ENCODE measurements at regions not wholly inside any gene's neighbourhood (a gene's known extent, or its start where the extent isn't known, plus 50 kb on each side); places are given as distances from the start of the nearest gene placed in this dataset.
A peak's percentile ranks its signal among the peaks of the same experiment; 100 is the strongest.

GRCh38 chr4:62865261-62865660 lies 1544.0 kb downstream of the TECRL start:
- DNase-seq = no peak

DNA sequence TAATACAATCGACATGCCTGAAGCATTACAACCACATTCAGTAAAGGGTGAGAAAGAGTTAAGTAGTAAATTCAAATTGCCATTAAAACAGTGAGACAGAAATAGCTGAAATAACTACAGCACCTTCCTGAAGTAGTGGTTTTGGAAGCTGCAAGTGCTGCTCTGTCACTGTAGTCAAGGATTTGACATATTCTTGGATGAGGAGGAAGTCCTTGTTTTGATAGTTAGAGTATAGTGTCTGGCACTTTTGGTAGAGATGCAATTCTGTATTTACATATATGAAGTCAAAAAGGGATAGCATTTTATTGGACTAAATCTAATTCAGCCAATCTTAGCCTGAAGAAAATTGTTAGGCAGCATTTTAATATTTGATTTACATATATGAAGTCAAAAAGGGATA lies 1559.6 kb downstream of the TECRL start:
- no peak for DNase-seq

DNA sequence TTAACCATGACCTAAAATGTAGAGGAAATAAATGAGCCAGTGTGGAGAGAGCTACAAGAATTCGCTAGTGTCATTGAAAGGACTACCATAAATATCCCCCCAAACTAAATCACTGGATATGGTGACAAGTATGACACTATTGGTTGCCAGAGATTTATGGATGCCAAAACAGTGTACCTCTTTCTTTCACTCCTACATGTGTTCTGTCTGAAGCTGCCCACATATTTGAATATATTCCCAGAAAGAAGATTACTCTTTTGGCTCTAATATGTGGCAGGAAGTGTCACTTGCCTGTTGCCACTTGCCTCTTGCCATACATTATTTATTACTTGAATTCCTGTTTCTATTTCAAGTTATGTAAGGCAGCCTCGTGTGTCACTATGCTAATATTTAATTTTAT lies 1573.6 kb downstream of the TECRL start:
- DNase-seq = no peak

DNA sequence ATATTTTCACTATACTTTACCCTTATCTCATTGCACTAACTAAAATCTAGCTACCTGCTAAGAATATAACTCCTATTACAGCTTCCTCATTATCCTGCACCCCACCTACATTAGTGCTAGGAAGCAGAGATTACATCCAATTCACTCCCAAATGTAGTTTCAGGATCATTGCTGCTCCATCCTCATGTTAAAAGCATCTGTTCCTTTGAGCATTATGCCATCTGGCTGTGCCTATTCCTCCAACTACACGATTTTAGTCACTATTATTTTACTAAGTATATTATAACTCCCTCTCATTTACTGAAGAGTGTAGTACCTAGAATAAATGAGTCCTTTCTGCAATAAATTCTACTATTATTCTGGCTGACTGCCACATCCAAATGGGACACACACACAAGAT lies 1586.9 kb downstream of the TECRL start:
- DNase-seq = no peak

DNA sequence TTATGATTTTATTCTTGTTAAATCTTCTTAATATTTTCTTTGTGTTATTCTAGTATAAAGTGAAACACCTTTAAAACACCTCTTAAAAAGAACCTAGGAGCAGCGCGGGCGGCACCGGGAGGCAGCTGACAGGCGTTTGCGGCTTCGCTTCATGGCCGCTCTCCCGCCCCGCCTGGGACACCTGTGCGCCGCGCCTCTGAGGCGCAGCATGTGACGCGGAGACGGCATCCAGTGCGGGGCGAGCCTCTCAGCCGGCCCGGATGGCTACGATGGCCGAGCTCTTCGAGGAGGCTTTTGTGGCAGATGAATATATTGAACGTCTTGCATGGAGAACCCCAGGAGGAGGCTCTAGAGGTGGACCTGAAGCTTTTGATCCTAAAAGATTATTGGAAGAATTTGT lies 1592.7 kb downstream of the TECRL start:
- DNase-seq = peak; percentile 6

DNA sequence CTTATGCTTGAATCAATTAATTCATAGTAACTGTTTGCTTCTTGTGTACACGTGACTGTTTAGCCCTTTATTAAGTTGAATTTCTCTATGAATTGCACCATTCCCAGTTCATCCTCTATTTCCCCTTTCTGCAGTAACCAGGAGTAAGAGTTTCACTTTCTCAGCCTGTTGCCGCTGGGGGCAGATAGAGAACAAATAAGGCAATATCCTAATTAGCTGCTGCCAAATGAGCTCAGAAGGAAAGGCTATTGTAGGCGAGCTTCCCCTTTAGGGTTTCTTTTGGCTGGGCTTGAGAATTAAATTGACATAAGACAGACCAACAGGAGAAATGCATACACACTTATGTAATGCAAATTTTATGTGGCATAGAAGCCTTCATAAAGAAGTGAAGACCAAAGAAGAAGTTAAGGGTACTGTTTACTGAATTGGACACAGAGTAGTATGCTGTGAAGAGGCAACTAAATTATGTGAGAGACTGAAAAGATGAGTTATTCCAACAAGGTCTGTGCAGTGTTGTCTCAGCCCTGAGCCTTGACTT lies 1594.7 kb downstream of the TECRL start:
- no peak for DNase-seq

DNA sequence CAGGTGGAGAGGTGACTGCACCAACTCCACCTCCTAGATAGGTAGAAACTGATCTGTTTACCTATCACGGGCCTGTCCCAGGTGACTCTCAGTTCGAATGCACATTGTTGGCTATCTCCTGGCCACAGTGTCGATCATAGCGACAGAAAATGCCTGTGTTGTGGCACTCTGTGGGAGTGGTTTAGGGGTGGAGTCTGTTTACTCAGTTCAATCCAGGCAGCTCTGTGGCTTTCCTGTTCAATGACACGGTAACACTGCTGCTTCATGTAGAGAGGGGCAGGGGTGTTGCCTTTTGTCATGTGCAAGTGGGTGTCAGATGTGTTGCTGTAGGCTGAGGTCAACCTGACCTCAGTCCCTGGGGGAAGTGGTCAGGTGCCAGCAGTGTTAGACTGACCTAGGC lies 1602.4 kb downstream of the TECRL start:
- DNase-seq = no peak

DNA sequence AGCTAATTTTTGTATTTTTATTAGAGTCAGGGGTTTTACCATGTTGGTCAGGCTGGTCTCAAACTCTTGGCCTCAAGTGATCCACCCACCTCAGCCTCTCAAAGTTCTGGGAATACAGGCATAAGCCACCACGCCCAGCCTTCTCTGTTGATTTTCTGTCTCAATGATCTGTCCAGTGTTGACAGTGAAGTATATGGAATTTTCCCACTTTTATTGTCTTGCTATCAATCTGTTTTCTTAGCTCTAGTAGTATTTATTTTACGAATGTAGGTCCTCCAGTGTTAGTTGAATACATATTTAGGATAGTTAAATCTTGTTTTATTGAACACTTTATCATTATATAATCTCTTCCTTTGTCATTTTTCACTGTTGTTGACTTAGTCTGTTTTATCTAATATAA lies 1603.9 kb downstream of the ADGRL3 start:
- no peak for DNase-seq

GRCh38 chr4:62797221-62797620 lies 1597.1 kb downstream of the ADGRL3 start:
- DNase-seq = no peak

GRCh38 chr4:62791386-62791785 lies 1591.3 kb downstream of the ADGRL3 start:
- DNase-seq = no peak

GRCh38 chr4:62771983-62772557 lies 1571.9 kb downstream of the ADGRL3 start:
- DNase-seq = no peak

DNA sequence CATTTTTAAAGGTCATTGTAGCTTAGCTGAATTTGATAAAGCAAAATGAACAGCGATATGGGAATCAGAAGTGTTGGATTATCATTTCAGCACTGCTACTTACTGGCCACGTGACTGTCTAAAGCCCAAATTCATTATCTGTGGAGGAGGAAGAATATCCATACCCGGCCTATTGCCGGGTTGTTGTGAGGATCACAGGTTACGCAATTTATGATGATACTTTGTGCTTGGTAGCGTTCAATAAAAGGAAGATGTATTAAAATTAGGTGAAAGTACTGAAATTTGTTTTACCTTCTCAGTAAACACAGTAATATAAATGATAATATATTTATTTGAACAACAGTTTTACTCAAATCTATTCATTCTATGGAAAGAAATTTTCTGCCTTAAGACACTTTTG lies 1540.2 kb downstream of the ADGRL3 start:
- no peak for DNase-seq

DNA sequence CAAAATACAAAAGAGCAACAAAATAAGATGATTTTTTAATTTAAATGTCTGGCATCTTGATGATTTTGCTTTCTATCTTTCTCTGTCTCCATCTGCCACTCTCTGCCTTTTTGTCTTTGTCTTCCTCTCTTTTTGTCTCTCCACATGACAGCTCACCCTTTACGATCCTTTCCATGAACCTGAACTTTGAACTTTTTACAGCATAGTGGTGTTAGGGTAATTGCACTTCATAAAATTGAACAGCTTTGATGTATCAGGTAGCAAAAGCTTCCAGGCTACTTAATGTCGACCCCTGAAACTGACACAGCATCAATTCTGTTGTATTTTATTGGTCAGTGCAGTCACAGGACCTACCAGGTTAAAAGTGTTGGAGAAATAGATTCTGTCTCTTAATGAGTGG lies 1517.0 kb downstream of the ADGRL3 start:
- DNase-seq = no peak

DNA sequence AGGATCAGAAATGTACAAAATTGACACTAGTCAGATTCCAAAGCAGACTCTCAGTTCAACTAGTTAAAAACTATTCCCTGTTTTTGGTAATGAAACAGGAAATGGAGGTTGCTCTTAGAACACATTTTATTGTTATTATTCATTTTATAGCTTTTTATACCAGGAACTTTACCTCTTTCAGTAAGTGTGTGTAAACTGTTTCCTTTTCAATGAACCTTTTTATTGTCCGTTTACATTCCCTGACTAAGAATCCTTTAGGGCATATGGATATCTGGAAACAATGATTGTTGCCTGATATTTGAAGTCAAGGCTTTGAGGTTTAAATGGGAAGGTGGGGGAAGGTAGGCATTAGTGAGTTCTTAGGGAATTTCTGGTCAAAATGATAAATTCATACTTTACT lies 1511.4 kb downstream of the ADGRL3 start:
- no peak for DNase-seq

- DNase-seq = peak; percentile 38
These were observed 1509.6 kb downstream of the ADGRL3 start for GRCh38 chr4:62709618-62710252.

GRCh38 chr4:62706423-62706822 lies 1506.3 kb downstream of the ADGRL3 start:
- no peak for DNase-seq

DNA sequence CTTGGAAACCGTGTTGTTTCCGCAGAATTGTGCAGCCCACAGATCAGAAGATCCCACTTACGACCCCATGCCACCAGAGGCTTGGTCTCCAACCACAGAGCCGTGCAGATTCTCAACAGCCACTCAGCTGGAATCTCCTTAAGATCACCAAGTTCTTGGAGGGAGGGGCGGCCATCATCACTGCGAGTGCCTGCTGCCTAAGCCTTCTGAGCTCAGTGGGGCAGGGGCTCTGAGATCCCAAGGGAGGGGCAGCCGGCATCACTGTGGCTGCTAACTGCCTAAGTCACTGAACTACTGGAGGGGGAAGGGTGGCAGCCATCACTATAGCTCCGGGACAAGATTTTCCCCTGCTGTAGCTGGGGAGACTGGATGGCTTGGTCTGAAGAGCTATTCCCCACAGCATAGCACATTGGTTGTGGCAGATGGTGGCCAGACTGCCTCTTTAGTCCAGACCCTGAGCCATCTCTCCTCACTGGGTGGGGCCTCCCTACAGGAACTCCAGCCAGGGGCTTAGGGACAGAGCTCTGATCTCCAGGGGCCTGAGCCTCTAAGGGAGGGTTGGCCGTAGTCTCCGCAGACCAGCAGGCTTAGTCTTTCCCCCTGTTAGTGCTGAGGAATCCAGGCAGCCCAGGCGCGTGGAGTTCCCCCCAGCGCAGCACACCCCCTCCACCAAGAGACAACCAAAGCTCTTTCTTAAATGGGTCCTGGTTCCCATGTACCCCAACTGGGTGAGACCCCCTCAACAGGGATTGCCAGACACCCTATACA lies 1483.9 kb downstream of the ADGRL3 start:
- no peak for DNase-seq

GRCh38 chr4:62676962-62677361 lies 1476.8 kb downstream of the ADGRL3 start:
- no peak for DNase-seq

- peak; percentile 32 for DNase-seq
These were observed 1470.4 kb downstream of the ADGRL3 start for GRCh38 chr4:62670514-62670913.

GRCh38 chr4:62661821-62662220 lies 1461.7 kb downstream of the ADGRL3 start:
- DNase-seq = no peak

DNA sequence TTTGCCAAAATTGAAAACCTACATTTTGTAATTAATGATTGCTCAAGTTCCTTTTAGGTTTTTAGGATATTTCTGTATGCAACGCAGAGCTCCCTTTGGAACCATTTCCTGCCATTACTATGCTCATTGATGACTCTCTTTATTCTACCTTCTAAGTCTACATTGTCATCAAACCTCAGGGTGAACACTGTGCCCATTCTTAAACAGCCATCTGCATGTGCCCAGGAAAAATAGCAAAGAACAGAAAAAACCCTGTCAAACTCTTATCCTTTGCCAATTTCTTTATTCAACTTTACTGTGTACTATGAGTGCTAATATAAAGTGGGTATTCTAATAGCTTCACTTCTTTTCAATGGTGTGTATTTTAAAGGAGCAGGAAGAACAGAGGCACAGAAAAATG lies 1455.9 kb downstream of the ADGRL3 start:
- no peak for DNase-seq

- peak; percentile 3 for DNase-seq
These were observed 1444.2 kb downstream of the ADGRL3 start for GRCh38 chr4:62644372-62644771.

DNA sequence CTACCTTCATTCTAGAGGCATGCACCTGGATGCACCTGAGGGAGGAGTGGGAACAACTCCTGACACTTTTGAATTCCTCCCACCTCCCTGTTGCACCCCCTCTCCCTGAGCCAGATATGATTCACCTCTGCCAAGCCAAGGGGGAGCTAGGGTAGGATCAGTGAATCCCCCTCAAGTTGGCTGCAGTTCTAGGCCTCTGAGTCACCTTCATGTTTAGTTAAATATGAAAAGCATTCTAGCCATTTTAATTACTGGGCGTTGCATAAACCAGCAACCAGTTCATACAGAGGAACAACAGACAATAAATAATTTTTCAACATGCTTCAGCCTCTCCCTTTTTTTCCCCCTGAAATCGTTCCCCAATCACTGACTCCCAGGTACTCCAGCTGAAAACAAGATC lies 1440.2 kb downstream of the ADGRL3 start:
- DNase-seq = no peak

- DNase-seq = no peak
These were observed 1427.5 kb downstream of the ADGRL3 start for GRCh38 chr4:62627671-62628070.

Data from NCI-H1105 treated with DMSO at 0.1 percent for 48 hours (cell line).